GM19455 (cell line): ENCODE measurements at regions not wholly inside any gene's neighbourhood (a gene's known extent, or its start where the extent isn't known, plus 50 kb on each side); places are given as distances from the start of the nearest gene placed in this dataset.

Experiments used
- ATAC-seq: cut with Tn5 transposase; IDR thresholded peaks from one replicate; pipeline ENCODE4 v1.9.1; 2021; ENCODE audit not compliant: unreplicated experiment

GRCh38 chr18:40048886-40049650 is 1906.0 kb upstream of the PIK3C3 start:
- no peak for ATAC-seq

- ATAC-seq, result no peak
These were observed 1906.8 kb upstream of the PIK3C3 start for GRCh38 chr18:40048253-40048652.

- no peak for ATAC-seq
These were observed 1908.4 kb upstream of the PIK3C3 start for GRCh38 chr18:40046596-40046995.

- ATAC-seq, result no peak
These were observed 1913.1 kb upstream of the PIK3C3 start for GRCh38 chr18:40041951-40042350.

- ATAC-seq, result no peak
These were observed 1914.5 kb upstream of the PIK3C3 start for GRCh38 chr18:40040574-40040973.

GRCh38 chr18:40037356-40037755 is 1917.7 kb upstream of the PIK3C3 start:
- ATAC-seq, result no peak

- ATAC-seq, result no peak
These were observed 1918.2 kb upstream of the PIK3C3 start for GRCh38 chr18:40036861-40037260.

- no peak for ATAC-seq
These were observed 1919.1 kb upstream of the PIK3C3 start for GRCh38 chr18:40035966-40036365.

- ATAC-seq, result no peak
These were observed 1923.0 kb upstream of the PIK3C3 start for GRCh38 chr18:40032076-40032475.

GRCh38 chr18:40031435-40031834 is 1923.6 kb upstream of the PIK3C3 start:
- ATAC-seq, result no peak

GRCh38 chr18:40019797-40020392 is 1935.1 kb upstream of the PIK3C3 start:
- no peak for ATAC-seq

- ATAC-seq, result no peak
These were observed 1936.8 kb upstream of the PIK3C3 start for GRCh38 chr18:40018266-40018665.

GRCh38 chr18:40017021-40017420 is 1938.0 kb upstream of the PIK3C3 start:
- ATAC-seq, result no peak

GRCh38 chr18:40016405-40016804 is 1938.6 kb upstream of the PIK3C3 start:
- no peak for ATAC-seq

GRCh38 chr18:40013001-40013609 is 1941.9 kb upstream of the PIK3C3 start:
- no peak for ATAC-seq

GRCh38 chr18:40011201-40011600 is 1943.8 kb upstream of the PIK3C3 start:
- ATAC-seq, result no peak

GRCh38 chr18:40006634-40007033 is 1948.4 kb upstream of the PIK3C3 start:
- ATAC-seq, result no peak

GRCh38 chr18:40004246-40004645 is 1950.8 kb upstream of the PIK3C3 start:
- no peak for ATAC-seq

GRCh38 chr18:39998317-39998716 is 1956.7 kb upstream of the PIK3C3 start:
- no peak for ATAC-seq

GRCh38 chr18:39994498-39994897 is 1960.5 kb upstream of the PIK3C3 start:
- ATAC-seq, result no peak

GRCh38 chr18:39991696-39992265 is 1963.3 kb upstream of the PIK3C3 start:
- ATAC-seq, result no peak

- ATAC-seq, result no peak
These were observed 1964.5 kb upstream of the PIK3C3 start for GRCh38 chr18:39990540-39990939.
